ENCODE measurements at regions not wholly inside any gene's neighbourhood (a gene's known extent, or its start where the extent isn't known, plus 50 kb on each side); places are given as distances from the start of the nearest gene placed in this dataset.

DNA sequence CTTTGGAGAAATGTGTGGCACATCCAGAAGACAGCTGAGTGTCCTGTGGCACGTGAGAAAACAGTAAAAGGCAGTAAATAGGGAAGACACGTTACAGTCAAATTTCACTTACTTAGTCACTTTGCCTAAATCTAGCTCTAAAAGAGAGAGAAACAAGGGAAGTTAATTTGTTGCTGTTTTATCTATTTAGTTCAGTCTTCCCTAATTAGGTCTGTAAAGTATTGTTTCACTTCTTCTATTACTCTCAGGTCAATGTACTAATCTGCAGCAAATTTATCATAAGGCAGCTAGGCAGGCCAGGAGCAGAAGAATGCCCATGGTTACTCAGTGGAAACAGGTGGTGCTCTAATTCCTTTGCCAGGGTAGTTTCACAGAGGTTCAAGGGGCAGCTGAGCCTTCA, 124.3 kb upstream of the CNR1 start:
- H3K9ac ChIP-seq (ENCODE audit: low read depth in 1 of 3, low read length in 3 of 3): no peak overlapping the region
- H3K36me3 ChIP-seq (ENCODE audit: control insufficient read depth in 3 of 3, insufficient read depth in 3 of 3, low read length in 3 of 3): no peaks in the 10 kb centered on the region
- no peaks in the 10 kb centered on the region for H3K4me1 ChIP-seq (ENCODE audit: control insufficient read depth in 3 of 3, insufficient read depth in 3 of 3, low read length in 3 of 3)
- no peaks in the 10 kb centered on the region for H3K27me3 ChIP-seq (ENCODE audit: control insufficient read depth in 3 of 3, insufficient read depth in 3 of 3, low read length in 3 of 3)
- H3K9me3 ChIP-seq (ENCODE audit: control insufficient read depth in 3 of 3, low read length in 3 of 3): peaks cover 0 to 4% (median 3%) of the 10 kb centered on the region in 3 donors
- H3K4me3 ChIP-seq (ENCODE audit: low read length in 3 of 3): no peak overlapping the region
- H3K27ac ChIP-seq (ENCODE audit: low read depth, low read length): no peak overlapping the region

GRCh38 chr6:88287696-88288095, 121.5 kb upstream of the CNR1 start:
- H3K36me3 ChIP-seq (ENCODE audit: control insufficient read depth in 3 of 3, insufficient read depth in 3 of 3, low read length in 3 of 3): no peaks in the 10 kb centered on the region
- no peak overlapping the region for H3K27ac ChIP-seq (ENCODE audit: low read depth, low read length)
- H3K27me3 ChIP-seq (ENCODE audit: control insufficient read depth in 3 of 3, insufficient read depth in 3 of 3, low read length in 3 of 3): no peaks in the 10 kb centered on the region
- no peaks in the 10 kb centered on the region for H3K4me1 ChIP-seq (ENCODE audit: control insufficient read depth in 3 of 3, insufficient read depth in 3 of 3, low read length in 3 of 3)
- no peak overlapping the region for H3K9ac ChIP-seq (ENCODE audit: low read depth in 1 of 3, low read length in 3 of 3)
- H3K4me3 ChIP-seq (ENCODE audit: low read length in 3 of 3): no peak overlapping the region
- H3K9me3 ChIP-seq (ENCODE audit: control insufficient read depth in 3 of 3, low read length in 3 of 3): peaks cover 0 to 7% (median 3%) of the 10 kb centered on the region in 3 donors

GRCh38 chr6:88276331-88276730, 110.2 kb upstream of the CNR1 start:
- H3K4me3 ChIP-seq (ENCODE audit: low read length in 3 of 3): no peak overlapping the region
- no peaks in the 10 kb centered on the region for H3K36me3 ChIP-seq (ENCODE audit: control insufficient read depth in 3 of 3, insufficient read depth in 3 of 3, low read length in 3 of 3)
- H3K27ac ChIP-seq (ENCODE audit: low read depth, low read length): no peak overlapping the region
- no peak overlapping the region for H3K9ac ChIP-seq (ENCODE audit: low read depth in 1 of 3, low read length in 3 of 3)
- peaks cover 0 to 3% (median 0%) of the 10 kb centered on the region in 3 donors for H3K9me3 ChIP-seq (ENCODE audit: control insufficient read depth in 3 of 3, low read length in 3 of 3)
- H3K4me1 ChIP-seq (ENCODE audit: control insufficient read depth in 3 of 3, insufficient read depth in 3 of 3, low read length in 3 of 3): no peaks in the 10 kb centered on the region
- H3K27me3 ChIP-seq (ENCODE audit: control insufficient read depth in 3 of 3, insufficient read depth in 3 of 3, low read length in 3 of 3): no peaks in the 10 kb centered on the region

DNA sequence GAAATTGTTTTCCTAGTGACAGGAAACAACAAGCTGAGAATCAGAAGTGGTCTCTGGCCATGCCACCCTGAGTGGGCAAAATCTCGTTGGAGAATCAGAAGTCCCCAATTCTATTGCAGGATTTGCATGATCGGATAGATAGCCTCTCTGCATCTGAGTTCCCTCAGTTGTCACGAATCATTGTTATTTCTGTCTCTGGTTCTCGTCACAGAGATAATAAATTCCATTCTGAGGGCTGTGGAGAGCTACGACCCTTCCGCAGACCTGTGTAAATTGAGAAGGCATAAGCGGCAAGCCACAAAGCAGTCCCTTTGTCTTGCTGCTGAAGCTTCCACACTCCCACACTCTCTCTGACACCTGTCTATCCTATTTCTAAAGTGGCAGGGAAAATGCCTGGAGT, 102.4 kb upstream of the CNR1 start:
- Histone ChIP-seq H3K4me1 (ENCODE audit: control insufficient read depth in 3 of 3, insufficient read depth in 3 of 3, low read length in 3 of 3) (no peaks in the 10 kb centered on the region), H3K4me3 (ENCODE audit: low read length in 3 of 3) (no peak overlapping the region), H3K9ac (ENCODE audit: low read depth in 1 of 3, low read length in 3 of 3) (no peak overlapping the region), H3K36me3 (ENCODE audit: control insufficient read depth in 3 of 3, insufficient read depth in 3 of 3, low read length in 3 of 3) (no peaks in the 10 kb centered on the region), H3K9me3 (ENCODE audit: control insufficient read depth in 3 of 3, low read length in 3 of 3) (no peaks in the 10 kb centered on the region), H3K27me3 (ENCODE audit: control insufficient read depth in 3 of 3, insufficient read depth in 3 of 3, low read length in 3 of 3) (no peaks in the 10 kb centered on the region), H3K27ac (ENCODE audit: low read depth, low read length) (no peak overlapping the region)

DNA sequence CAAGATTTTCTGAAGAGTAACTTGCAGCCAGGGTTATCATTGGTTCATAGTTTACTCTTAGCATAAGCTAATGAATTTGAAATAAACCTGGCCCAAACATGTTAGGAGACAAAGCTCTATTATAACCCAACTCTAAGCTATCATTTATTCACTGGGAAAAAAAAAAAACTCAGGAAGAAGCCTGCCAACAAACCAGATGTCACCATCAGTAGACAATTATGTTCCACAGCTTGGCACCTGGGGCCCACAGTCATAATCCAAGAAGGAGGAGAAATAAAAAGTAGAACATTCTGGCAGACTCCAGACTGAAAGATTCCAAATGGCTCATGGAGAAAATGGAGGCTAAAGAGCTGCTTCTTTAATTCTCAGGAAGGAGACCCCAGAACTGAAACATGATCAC, 100.0 kb upstream of the CNR1 start:
- Histone ChIP-seq H3K9ac (ENCODE audit: low read depth in 1 of 3, low read length in 3 of 3) (no peak overlapping the region), H3K27me3 (ENCODE audit: control insufficient read depth in 3 of 3, insufficient read depth in 3 of 3, low read length in 3 of 3) (no peaks in the 10 kb centered on the region), H3K27ac (ENCODE audit: low read depth, low read length) (no peak overlapping the region), H3K36me3 (ENCODE audit: control insufficient read depth in 3 of 3, insufficient read depth in 3 of 3, low read length in 3 of 3) (no peaks in the 10 kb centered on the region), H3K4me3 (ENCODE audit: low read length in 3 of 3) (no peak overlapping the region), H3K9me3 (ENCODE audit: control insufficient read depth in 3 of 3, low read length in 3 of 3) (no peaks in the 10 kb centered on the region), H3K4me1 (ENCODE audit: control insufficient read depth in 3 of 3, insufficient read depth in 3 of 3, low read length in 3 of 3) (no peaks in the 10 kb centered on the region)

DNA sequence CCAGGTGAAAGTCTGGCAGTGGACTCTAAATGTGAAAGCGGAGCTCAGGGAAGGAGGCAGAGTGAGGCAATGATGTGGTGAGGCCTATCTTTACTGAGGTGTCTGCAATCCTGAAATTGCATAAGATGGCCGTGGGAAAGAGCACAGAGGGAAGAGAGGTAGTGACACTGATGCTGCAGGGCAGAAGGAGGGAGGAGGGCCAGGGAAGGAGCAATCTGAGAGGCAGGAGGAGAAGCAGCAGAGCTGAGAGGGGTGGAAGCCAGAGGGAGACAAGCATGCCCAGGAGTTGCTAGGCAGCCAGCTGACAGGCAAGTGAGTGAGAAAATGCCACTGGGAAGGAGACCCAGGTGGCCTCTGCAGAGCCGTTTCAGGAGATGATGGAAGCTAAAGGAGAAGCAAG, 97.4 kb upstream of the CNR1 start:
- H3K9me3 ChIP-seq (ENCODE audit: control insufficient read depth in 3 of 3, low read length in 3 of 3): no peaks in the 10 kb centered on the region
- no peak overlapping the region for H3K9ac ChIP-seq (ENCODE audit: low read depth in 1 of 3, low read length in 3 of 3)
- H3K27me3 ChIP-seq (ENCODE audit: control insufficient read depth in 3 of 3, insufficient read depth in 3 of 3, low read length in 3 of 3): no peaks in the 10 kb centered on the region
- no peaks in the 10 kb centered on the region for H3K36me3 ChIP-seq (ENCODE audit: control insufficient read depth in 3 of 3, insufficient read depth in 3 of 3, low read length in 3 of 3)
- no peaks in the 10 kb centered on the region for H3K4me1 ChIP-seq (ENCODE audit: control insufficient read depth in 3 of 3, insufficient read depth in 3 of 3, low read length in 3 of 3)
- H3K4me3 ChIP-seq (ENCODE audit: low read length in 3 of 3): no peak overlapping the region
- H3K27ac ChIP-seq (ENCODE audit: low read depth, low read length): no peak overlapping the region

DNA sequence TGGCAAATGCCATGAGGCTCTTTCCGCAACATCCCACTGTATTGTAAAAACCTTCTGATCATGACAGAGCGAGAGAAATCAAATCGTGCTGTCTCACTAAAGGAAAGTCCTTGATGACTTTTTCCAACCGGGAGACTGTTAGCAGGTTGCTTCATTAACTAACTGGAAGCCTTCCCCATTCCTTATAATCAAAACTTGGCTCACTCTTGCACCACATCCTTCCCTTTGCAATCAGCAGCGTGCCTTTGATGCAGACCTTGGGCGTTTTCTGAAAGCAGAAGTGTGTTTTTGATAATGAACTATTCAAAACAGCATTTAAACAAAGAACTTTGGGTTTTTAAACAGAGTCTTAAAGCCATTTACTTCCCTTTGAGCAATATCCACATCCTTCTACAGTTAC, 96.2 kb upstream of the CNR1 start:
- no peaks in the 10 kb centered on the region for H3K4me1 ChIP-seq (ENCODE audit: control insufficient read depth in 3 of 3, insufficient read depth in 3 of 3, low read length in 3 of 3)
- no peaks in the 10 kb centered on the region for H3K27me3 ChIP-seq (ENCODE audit: control insufficient read depth in 3 of 3, insufficient read depth in 3 of 3, low read length in 3 of 3)
- no peak overlapping the region for H3K27ac ChIP-seq (ENCODE audit: low read depth, low read length)
- no peak overlapping the region for H3K9ac ChIP-seq (ENCODE audit: low read depth in 1 of 3, low read length in 3 of 3)
- H3K36me3 ChIP-seq (ENCODE audit: control insufficient read depth in 3 of 3, insufficient read depth in 3 of 3, low read length in 3 of 3): no peaks in the 10 kb centered on the region
- H3K4me3 ChIP-seq (ENCODE audit: low read length in 3 of 3): no peak overlapping the region
- no peaks in the 10 kb centered on the region for H3K9me3 ChIP-seq (ENCODE audit: control insufficient read depth in 3 of 3, low read length in 3 of 3)

DNA sequence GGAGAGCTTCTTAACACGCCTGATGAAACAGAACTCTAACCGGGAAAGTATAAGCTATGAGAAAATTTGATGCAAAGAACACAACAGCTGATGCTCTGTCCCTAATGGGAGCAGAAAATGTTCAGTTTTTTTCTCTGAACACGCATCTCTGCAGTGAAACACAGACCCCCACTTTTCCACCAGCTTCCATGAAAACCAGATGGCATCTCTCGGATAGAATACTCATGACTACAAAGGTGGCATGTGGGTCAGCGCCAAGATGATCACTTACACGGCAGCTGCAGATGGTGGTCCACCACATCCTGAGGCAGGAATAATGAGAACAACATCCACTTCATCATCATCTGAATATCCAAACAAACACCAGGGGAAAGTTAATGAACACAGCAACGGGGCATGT, 85.2 kb upstream of the CNR1 start:
- H3K27me3 ChIP-seq (ENCODE audit: control insufficient read depth in 3 of 3, insufficient read depth in 3 of 3, low read length in 3 of 3): no peaks in the 10 kb centered on the region
- H3K9me3 ChIP-seq (ENCODE audit: control insufficient read depth in 3 of 3, low read length in 3 of 3): no peaks in the 10 kb centered on the region
- no peaks in the 10 kb centered on the region for H3K36me3 ChIP-seq (ENCODE audit: control insufficient read depth in 3 of 3, insufficient read depth in 3 of 3, low read length in 3 of 3)
- no peak overlapping the region for H3K27ac ChIP-seq (ENCODE audit: low read depth, low read length)
- H3K4me3 ChIP-seq (ENCODE audit: low read length in 3 of 3): no peak overlapping the region
- no peaks in the 10 kb centered on the region for H3K4me1 ChIP-seq (ENCODE audit: control insufficient read depth in 3 of 3, insufficient read depth in 3 of 3, low read length in 3 of 3)
- no peak overlapping the region for H3K9ac ChIP-seq (ENCODE audit: low read depth in 1 of 3, low read length in 3 of 3)

DNA sequence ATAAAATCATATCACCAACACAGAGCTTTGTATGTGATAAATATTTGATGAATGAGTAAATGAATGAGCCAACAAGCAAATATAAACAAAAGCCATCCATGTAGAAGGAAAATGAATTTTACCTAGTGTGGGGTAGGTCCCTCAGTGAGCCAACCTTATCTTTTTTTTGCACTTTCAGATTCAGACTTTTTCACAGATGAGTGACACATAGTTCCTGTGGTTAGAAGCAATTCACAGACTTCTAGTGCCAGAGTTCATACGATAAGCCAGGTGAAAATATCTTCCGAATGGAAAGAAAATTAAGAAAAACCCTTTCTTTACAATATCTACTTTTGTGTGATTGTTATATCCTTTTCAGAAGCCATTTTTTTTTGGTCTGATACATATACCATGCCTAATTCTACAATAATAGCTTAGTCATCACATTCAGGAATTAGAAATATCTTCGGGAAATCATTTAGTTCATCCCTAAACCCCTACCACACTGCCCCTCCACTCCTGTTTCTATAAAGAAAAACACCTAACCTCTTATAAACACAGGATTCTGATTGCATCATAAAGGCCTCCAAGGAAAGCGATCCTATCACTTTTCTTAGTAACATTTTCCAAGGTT, 82.7 kb upstream of the CNR1 start:
- Histone ChIP-seq H3K9me3 (ENCODE audit: control insufficient read depth in 3 of 3, low read length in 3 of 3) (no peaks in the 10 kb centered on the region), H3K27ac (ENCODE audit: low read depth, low read length) (no peak overlapping the region), H3K36me3 (ENCODE audit: control insufficient read depth in 3 of 3, insufficient read depth in 3 of 3, low read length in 3 of 3) (no peaks in the 10 kb centered on the region), H3K27me3 (ENCODE audit: control insufficient read depth in 3 of 3, insufficient read depth in 3 of 3, low read length in 3 of 3) (no peaks in the 10 kb centered on the region), H3K4me3 (ENCODE audit: low read length in 3 of 3) (no peak overlapping the region), H3K4me1 (ENCODE audit: control insufficient read depth in 3 of 3, insufficient read depth in 3 of 3, low read length in 3 of 3) (no peaks in the 10 kb centered on the region), H3K9ac (ENCODE audit: low read depth in 1 of 3, low read length in 3 of 3) (no peak overlapping the region)

GRCh38 chr6:88246654-88247053, 80.5 kb upstream of the CNR1 start:
- H3K4me1 ChIP-seq (ENCODE audit: control insufficient read depth in 3 of 3, insufficient read depth in 3 of 3, low read length in 3 of 3): no peaks in the 10 kb centered on the region
- no peaks in the 10 kb centered on the region for H3K9me3 ChIP-seq (ENCODE audit: control insufficient read depth in 3 of 3, low read length in 3 of 3)
- H3K27me3 ChIP-seq (ENCODE audit: control insufficient read depth in 3 of 3, insufficient read depth in 3 of 3, low read length in 3 of 3): no peaks in the 10 kb centered on the region
- H3K36me3 ChIP-seq (ENCODE audit: control insufficient read depth in 3 of 3, insufficient read depth in 3 of 3, low read length in 3 of 3): no peaks in the 10 kb centered on the region
- H3K4me3 ChIP-seq (ENCODE audit: low read length in 3 of 3): no peak overlapping the region
- H3K27ac ChIP-seq (ENCODE audit: low read depth, low read length): no peak overlapping the region
- H3K9ac ChIP-seq (ENCODE audit: low read depth in 1 of 3, low read length in 3 of 3): no peak overlapping the region

DNA sequence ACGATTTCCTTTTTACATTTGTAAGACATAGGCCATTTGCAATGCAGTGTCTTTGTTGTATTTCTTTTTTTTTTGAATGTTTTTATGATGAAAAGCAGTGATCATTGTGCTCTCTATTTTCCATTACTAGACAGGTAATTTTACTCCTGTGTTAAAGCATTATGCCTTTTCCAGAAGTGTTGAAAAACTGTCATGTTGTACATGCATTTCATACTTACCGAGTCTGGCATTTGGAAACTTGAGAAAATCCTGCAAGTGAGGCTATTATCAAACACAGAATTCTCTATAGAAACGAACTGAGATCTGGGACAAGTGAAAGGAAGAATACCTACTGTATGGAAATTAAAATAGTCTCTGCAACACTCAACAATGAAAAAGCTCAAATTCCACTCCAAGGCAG, 78.6 kb upstream of the CNR1 start:
- Histone ChIP-seq H3K9me3 (ENCODE audit: control insufficient read depth in 3 of 3, low read length in 3 of 3) (no peaks in the 10 kb centered on the region), H3K27me3 (ENCODE audit: control insufficient read depth in 3 of 3, insufficient read depth in 3 of 3, low read length in 3 of 3) (no peaks in the 10 kb centered on the region), H3K4me1 (ENCODE audit: control insufficient read depth in 3 of 3, insufficient read depth in 3 of 3, low read length in 3 of 3) (no peaks in the 10 kb centered on the region), H3K27ac (ENCODE audit: low read depth, low read length) (no peak overlapping the region), H3K36me3 (ENCODE audit: control insufficient read depth in 3 of 3, insufficient read depth in 3 of 3, low read length in 3 of 3) (no peaks in the 10 kb centered on the region), H3K9ac (ENCODE audit: low read depth in 1 of 3, low read length in 3 of 3) (no peak overlapping the region), H3K4me3 (ENCODE audit: low read length in 3 of 3) (no peak overlapping the region)
